Mammary epithelial cell (primary cell): ENCODE measurements at regions not wholly inside any gene's neighbourhood (a gene's known extent, or its start where the extent isn't known, plus 50 kb on each side); places are given as distances from the start of the nearest gene placed in this dataset.
"Not testable (repeated sequence)": the region's sequence is repeated elsewhere in the genome, so short reads cannot be mapped to it uniquely, and the experiment has no call there.

Source experiments
- CTCF ChIP-seq, 2 donors: IDR thresholded peaks in 1 of 2; conservative IDR thresholded peaks in 1 of 2; 2 replicates each; pipeline ENCODE4 v1.5.1; 2011 to 2012; ENCODE audit warnings: inconsistent platforms in 2 of 2, low read length in 2 of 2, mild to moderate bottlenecking in 2 of 2, control low read depth in 1 of 2, low read depth in 1 of 2; ENCODE audit not compliant: insufficient read depth in 1 of 2; ENCODE audit errors: extremely low read depth in 1 of 2
- EZH2 ChIP-seq: IDR thresholded peaks from 2 replicates; pipeline ENCODE4 v1.6.1; 2012; ENCODE audit warnings: low read length, inconsistent platforms, borderline replicate concordance

DNA sequence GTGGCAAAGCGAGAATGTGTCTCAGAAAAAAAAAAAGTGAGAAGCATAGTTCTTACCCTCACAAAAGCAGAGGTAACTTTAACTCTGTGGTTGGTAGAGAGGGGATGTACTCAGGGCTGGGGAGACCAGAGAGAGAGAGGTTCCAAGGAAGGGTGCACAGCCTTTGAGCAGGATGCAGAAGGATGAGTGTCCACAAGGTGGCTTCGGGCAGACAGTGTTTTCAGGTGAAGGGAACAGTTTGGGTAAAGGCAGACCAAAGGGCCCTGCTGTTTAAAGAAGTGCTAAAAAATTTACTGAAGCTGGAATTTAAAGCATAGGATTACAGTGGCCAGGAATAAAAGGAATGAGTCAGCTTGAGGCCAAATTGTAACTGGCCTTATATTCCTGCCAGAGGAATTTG, 2240.6 kb downstream of the EPHA3 start:
- TF ChIP-seq EZH2; CTCF (conservative IDR thresholded peaks at IDR 0.05 in 1 of 2, IDR thresholded peaks at IDR 0.05 in 1 of 2; ENCODE audit: extremely low read depth in 1 of 2, insufficient read depth in 1 of 2, low read depth in 1 of 2, low read length in 2 of 2): not testable (repeated sequence)
